Muscle layer of duodenum (tissue), 2 donors: ENCODE measurements at regions not wholly inside any gene's neighbourhood (a gene's known extent, or its start where the extent isn't known, plus 50 kb on each side); places are given as distances from the start of the nearest gene placed in this dataset.

Source experiments
- H3K27ac ChIP-seq: one replicate; pipeline ENCODE4 v1.7.0; 2013; ENCODE audit warnings: mild to moderate bottlenecking, low read length
- H3K27me3 ChIP-seq: one replicate; pipeline ENCODE4 v1.7.0; 2013; ENCODE audit warnings: low read depth, mild to moderate bottlenecking, control low read depth, low read length
- H3K36me3 ChIP-seq, 2 donors: one replicate each; pipeline ENCODE4 v1.7.0; 2013; ENCODE audit warnings: low read length in 2 of 2, control low read depth in 1 of 2, mild to moderate bottlenecking in 1 of 2; ENCODE audit not compliant: insufficient read depth in 2 of 2, control insufficient read depth in 1 of 2
- H3K4me1 ChIP-seq, 2 donors: one replicate each; pipeline ENCODE4 v1.7.0; 2013; ENCODE audit warnings: low read length in 2 of 2, mild to moderate bottlenecking in 2 of 2, control low read depth in 1 of 2, moderate library complexity in 1 of 2; ENCODE audit not compliant: insufficient read depth in 2 of 2, control insufficient read depth in 1 of 2
- H3K4me3 ChIP-seq, 2 donors: one replicate each; pipeline ENCODE4 v1.7.0; 2013; ENCODE audit warnings: low read length in 2 of 2, low read depth in 1 of 2, mild to moderate bottlenecking in 1 of 2
- H3K9me3 ChIP-seq, 2 donors: one replicate each; pipeline ENCODE4 v1.7.0; 2013; ENCODE audit warnings: low read length in 2 of 2, control low read depth in 1 of 2, mild to moderate bottlenecking in 1 of 2; ENCODE audit not compliant: control insufficient read depth in 1 of 2
- donor health status: healthy.

- Histone ChIP-seq H3K4me3 (no peak overlapping the region), H3K4me1 (no peaks in the 10 kb centered on the region), H3K9me3 (no peaks in the 10 kb centered on the region), H3K36me3 (no peaks in the 10 kb centered on the region), H3K27me3 (no peaks in the 10 kb centered on the region), H3K27ac (no peak overlapping the region)
Measured at GRCh38 chr3:40821315-40821714, 296.6 kb downstream of the ZNF621 start.

- H3K36me3 ChIP-seq = no peaks in the 10 kb centered on the region
- no peak overlapping the region for H3K4me3 ChIP-seq
- H3K27ac ChIP-seq = no peak overlapping the region
- H3K27me3 ChIP-seq = no peaks in the 10 kb centered on the region
- H3K9me3 ChIP-seq = no peaks in the 10 kb centered on the region
- H3K4me1 ChIP-seq = no peaks in the 10 kb centered on the region
Measured at GRCh38 chr3:40827226-40827625, 302.5 kb downstream of the ZNF621 start.

GRCh38 chr3:40827942-40828688 is 303.4 kb downstream of the ZNF621 start:
- Histone ChIP-seq H3K4me3 (no peak overlapping the region), H3K27me3 (no peaks in the 10 kb centered on the region), H3K36me3 (no peaks in the 10 kb centered on the region), H3K4me1 (no peaks in the 10 kb centered on the region), H3K27ac (no peak overlapping the region), H3K9me3 (no peaks in the 10 kb centered on the region)

- Histone ChIP-seq H3K4me1 (no peaks in the 10 kb centered on the region), H3K4me3 (no peak overlapping the region), H3K27ac (no peak overlapping the region)
Measured at GRCh38 chr3:40828741-40829415, 304.1 kb downstream of the ZNF621 start.

GRCh38 chr3:40829876-40830275 is 305.1 kb downstream of the ZNF621 start:
- Histone ChIP-seq H3K4me3 (no peak overlapping the region), H3K27ac (no peak overlapping the region), H3K36me3 (no peaks in the 10 kb centered on the region), H3K4me1 (no peaks in the 10 kb centered on the region), H3K27me3 (no peaks in the 10 kb centered on the region), H3K9me3 (no peaks in the 10 kb centered on the region)

More at GRCh38 chr3:40828741-40829415, 304.1 kb downstream of the ZNF621 start:
- H3K36me3 ChIP-seq = no peaks in the 10 kb centered on the region
- no peaks in the 10 kb centered on the region for H3K9me3 ChIP-seq
- no peaks in the 10 kb centered on the region for H3K27me3 ChIP-seq

GRCh38 chr3:40837300-40837699 is 312.5 kb downstream of the ZNF621 start:
- H3K4me3 ChIP-seq = no peak overlapping the region
- no peaks in the 10 kb centered on the region for H3K4me1 ChIP-seq
- H3K27ac ChIP-seq = no peak overlapping the region
- no peaks in the 10 kb centered on the region for H3K36me3 ChIP-seq
- no peaks in the 10 kb centered on the region for H3K27me3 ChIP-seq
- no peaks in the 10 kb centered on the region for H3K9me3 ChIP-seq

GRCh38 chr3:40841131-40841530 is 316.4 kb downstream of the ZNF621 start:
- H3K4me3 ChIP-seq = no peak overlapping the region
- H3K36me3 ChIP-seq = no peaks in the 10 kb centered on the region
- no peaks in the 10 kb centered on the region for H3K4me1 ChIP-seq
- no peaks in the 10 kb centered on the region for H3K27me3 ChIP-seq
- no peaks in the 10 kb centered on the region for H3K9me3 ChIP-seq
- H3K27ac ChIP-seq = no peak overlapping the region

GRCh38 chr3:40841570-40842109 is 316.9 kb downstream of the ZNF621 start:
- H3K9me3 ChIP-seq = no peaks in the 10 kb centered on the region
- H3K27ac ChIP-seq = no peak overlapping the region
- H3K27me3 ChIP-seq = no peaks in the 10 kb centered on the region
- H3K4me1 ChIP-seq = no peaks in the 10 kb centered on the region
- no peaks in the 10 kb centered on the region for H3K36me3 ChIP-seq
- no peak overlapping the region for H3K4me3 ChIP-seq

- H3K4me3 ChIP-seq = no peak overlapping the region
- H3K36me3 ChIP-seq = no peaks in the 10 kb centered on the region
- H3K4me1 ChIP-seq = no peaks in the 10 kb centered on the region
- no peak overlapping the region for H3K27ac ChIP-seq
- no peaks in the 10 kb centered on the region for H3K9me3 ChIP-seq
- no peaks in the 10 kb centered on the region for H3K27me3 ChIP-seq
Measured at GRCh38 chr3:40842714-40843113, 318.0 kb downstream of the ZNF621 start.

- H3K4me3 ChIP-seq = no peak overlapping the region
- H3K36me3 ChIP-seq = no peaks in the 10 kb centered on the region
- no peaks in the 10 kb centered on the region for H3K9me3 ChIP-seq
- no peaks in the 10 kb centered on the region for H3K4me1 ChIP-seq
- no peak overlapping the region for H3K27ac ChIP-seq
- no peaks in the 10 kb centered on the region for H3K27me3 ChIP-seq
Measured at GRCh38 chr3:40843208-40843624, 318.5 kb downstream of the ZNF621 start.

GRCh38 chr3:40843851-40844548 is 319.2 kb downstream of the ZNF621 start:
- Histone ChIP-seq H3K4me1 (no peaks in the 10 kb centered on the region), H3K4me3 (no peak overlapping the region), H3K27me3 (no peaks in the 10 kb centered on the region), H3K9me3 (no peaks in the 10 kb centered on the region), H3K27ac (no peak overlapping the region), H3K36me3 (no peaks in the 10 kb centered on the region)
